ENCODE measurements at regions not wholly inside any gene's neighbourhood (a gene's known extent, or its start where the extent isn't known, plus 50 kb on each side); places are given as distances from the start of the nearest gene placed in this dataset.

- DNase-seq (ENCODE audit: low read depth, low spot score) (no peak), ATAC-seq (no peak)
- TF ChIP-seq SIN3A (IDR thresholded peaks at IDR 0.05; ENCODE audit: borderline replicate concordance, insufficient read depth, low read depth, low read length) (no peak), POLR2AphosphoS5 (IDR thresholded peaks at IDR 0.05; ENCODE audit: low read depth, low read length) (no peak), TCF7L2 (IDR thresholded peaks at IDR 0.05; ENCODE audit: low read depth, low read length) (no peak)
- TF ChIP-seq, protein P1, sequence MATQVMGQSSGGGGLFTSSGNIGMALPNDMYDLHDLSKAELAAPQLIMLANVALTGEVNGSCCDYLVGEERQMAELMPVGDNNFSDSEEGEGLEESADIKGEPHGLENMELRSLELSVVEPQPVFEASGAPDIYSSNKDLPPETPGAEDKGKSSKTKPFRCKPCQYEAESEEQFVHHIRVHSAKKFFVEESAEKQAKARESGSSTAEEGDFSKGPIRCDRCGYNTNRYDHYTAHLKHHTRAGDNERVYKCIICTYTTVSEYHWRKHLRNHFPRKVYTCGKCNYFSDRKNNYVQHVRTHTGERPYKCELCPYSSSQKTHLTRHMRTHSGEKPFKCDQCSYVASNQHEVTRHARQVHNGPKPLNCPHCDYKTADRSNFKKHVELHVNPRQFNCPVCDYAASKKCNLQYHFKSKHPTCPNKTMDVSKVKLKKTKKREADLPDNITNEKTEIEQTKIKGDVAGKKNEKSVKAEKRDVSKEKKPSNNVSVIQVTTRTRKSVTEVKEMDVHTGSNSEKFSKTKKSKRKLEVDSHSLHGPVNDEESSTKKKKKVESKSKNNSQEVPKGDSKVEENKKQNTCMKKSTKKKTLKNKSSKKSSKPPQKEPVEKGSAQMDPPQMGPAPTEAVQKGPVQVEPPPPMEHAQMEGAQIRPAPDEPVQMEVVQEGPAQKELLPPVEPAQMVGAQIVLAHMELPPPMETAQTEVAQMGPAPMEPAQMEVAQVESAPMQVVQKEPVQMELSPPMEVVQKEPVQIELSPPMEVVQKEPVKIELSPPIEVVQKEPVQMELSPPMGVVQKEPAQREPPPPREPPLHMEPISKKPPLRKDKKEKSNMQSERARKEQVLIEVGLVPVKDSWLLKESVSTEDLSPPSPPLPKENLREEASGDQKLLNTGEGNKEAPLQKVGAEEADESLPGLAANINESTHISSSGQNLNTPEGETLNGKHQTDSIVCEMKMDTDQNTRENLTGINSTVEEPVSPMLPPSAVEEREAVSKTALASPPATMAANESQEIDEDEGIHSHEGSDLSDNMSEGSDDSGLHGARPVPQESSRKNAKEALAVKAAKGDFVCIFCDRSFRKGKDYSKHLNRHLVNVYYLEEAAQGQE (IDR thresholded peaks at IDR 0.05; ENCODE audit: insufficient read depth in 1 of 2, low read depth in 2 of 2, low read length in 1 of 2): no peak
- TF ChIP-seq, protein P2, sequence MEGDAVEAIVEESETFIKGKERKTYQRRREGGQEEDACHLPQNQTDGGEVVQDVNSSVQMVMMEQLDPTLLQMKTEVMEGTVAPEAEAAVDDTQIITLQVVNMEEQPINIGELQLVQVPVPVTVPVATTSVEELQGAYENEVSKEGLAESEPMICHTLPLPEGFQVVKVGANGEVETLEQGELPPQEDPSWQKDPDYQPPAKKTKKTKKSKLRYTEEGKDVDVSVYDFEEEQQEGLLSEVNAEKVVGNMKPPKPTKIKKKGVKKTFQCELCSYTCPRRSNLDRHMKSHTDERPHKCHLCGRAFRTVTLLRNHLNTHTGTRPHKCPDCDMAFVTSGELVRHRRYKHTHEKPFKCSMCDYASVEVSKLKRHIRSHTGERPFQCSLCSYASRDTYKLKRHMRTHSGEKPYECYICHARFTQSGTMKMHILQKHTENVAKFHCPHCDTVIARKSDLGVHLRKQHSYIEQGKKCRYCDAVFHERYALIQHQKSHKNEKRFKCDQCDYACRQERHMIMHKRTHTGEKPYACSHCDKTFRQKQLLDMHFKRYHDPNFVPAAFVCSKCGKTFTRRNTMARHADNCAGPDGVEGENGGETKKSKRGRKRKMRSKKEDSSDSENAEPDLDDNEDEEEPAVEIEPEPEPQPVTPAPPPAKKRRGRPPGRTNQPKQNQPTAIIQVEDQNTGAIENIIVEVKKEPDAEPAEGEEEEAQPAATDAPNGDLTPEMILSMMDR (IDR thresholded peaks at IDR 0.05): no peak
- Histone ChIP-seq H3K9me3 (ENCODE audit: control insufficient read depth, insufficient read depth, low read depth, low read length) (no peaks in the 10 kb centered on the region), H3K27ac (ENCODE audit: low read length) (no peak overlapping the region), H3K36me3 (ENCODE audit: control insufficient read depth, insufficient read depth, low read length) (no peaks in the 10 kb centered on the region), H3K4me3 (ENCODE audit: low read depth in 2 of 2, low read length in 2 of 2) (no peak overlapping the region), H3K27me3 (ENCODE audit: control insufficient read depth, insufficient read depth, low read length) (no peaks in the 10 kb centered on the region), H3K4me1 (ENCODE audit: control insufficient read depth, insufficient read depth, low read length) (no peaks in the 10 kb centered on the region)
- POLR2A ChIA-PET: no interaction called here
- BruUV-seq (replicated peaks): no TSS peak
- in situ Hi-C loops (cut with HindIII; ENCODE audit: low pct_unique_long_range_greater_than_20kb, low sequenced_read_pairs) (no loop called here), intact Hi-C loops (cut with micrococcal nuclease; ENCODE audit: unreplicated experiment) (no loop called here)
- CTCF ChIA-PET: no interaction called here
These were observed 1893.8 kb downstream of the NCAM2 start for GRCh38 chr21:22892028-22892427.

GRCh38 chr21:22892740-22893139 is 1894.5 kb downstream of the NCAM2 start:
- no peak for TF ChIP-seq SIN3A (IDR thresholded peaks at IDR 0.05; ENCODE audit: borderline replicate concordance, insufficient read depth, low read depth, low read length)
- TF ChIP-seq TCF7L2 (IDR thresholded peaks at IDR 0.05; ENCODE audit: low read depth, low read length): no peak
- no peak overlapping the region for H3K4me3 ChIP-seq (ENCODE audit: low read depth in 2 of 2, low read length in 2 of 2)
- DNase-seq (ENCODE audit: low read depth, low spot score): no peak
- H3K9me3 ChIP-seq (ENCODE audit: control insufficient read depth, insufficient read depth, low read depth, low read length): no peaks in the 10 kb centered on the region
- ATAC-seq: no peak
- no peaks in the 10 kb centered on the region for H3K36me3 ChIP-seq (ENCODE audit: control insufficient read depth, insufficient read depth, low read length)
- no TSS peak for BruUV-seq (replicated peaks)
- H3K27ac ChIP-seq (ENCODE audit: low read length): no peak overlapping the region
- ChIA-PET POLR2A (no interaction called here), CTCF (no interaction called here)
- no peaks in the 10 kb centered on the region for H3K27me3 ChIP-seq (ENCODE audit: control insufficient read depth, insufficient read depth, low read length)
- intact Hi-C loops (cut with micrococcal nuclease; ENCODE audit: unreplicated experiment) (no loop called here), in situ Hi-C loops (cut with HindIII; ENCODE audit: low pct_unique_long_range_greater_than_20kb, low sequenced_read_pairs) (no loop called here)
- no peaks in the 10 kb centered on the region for H3K4me1 ChIP-seq (ENCODE audit: control insufficient read depth, insufficient read depth, low read length)

DNA sequence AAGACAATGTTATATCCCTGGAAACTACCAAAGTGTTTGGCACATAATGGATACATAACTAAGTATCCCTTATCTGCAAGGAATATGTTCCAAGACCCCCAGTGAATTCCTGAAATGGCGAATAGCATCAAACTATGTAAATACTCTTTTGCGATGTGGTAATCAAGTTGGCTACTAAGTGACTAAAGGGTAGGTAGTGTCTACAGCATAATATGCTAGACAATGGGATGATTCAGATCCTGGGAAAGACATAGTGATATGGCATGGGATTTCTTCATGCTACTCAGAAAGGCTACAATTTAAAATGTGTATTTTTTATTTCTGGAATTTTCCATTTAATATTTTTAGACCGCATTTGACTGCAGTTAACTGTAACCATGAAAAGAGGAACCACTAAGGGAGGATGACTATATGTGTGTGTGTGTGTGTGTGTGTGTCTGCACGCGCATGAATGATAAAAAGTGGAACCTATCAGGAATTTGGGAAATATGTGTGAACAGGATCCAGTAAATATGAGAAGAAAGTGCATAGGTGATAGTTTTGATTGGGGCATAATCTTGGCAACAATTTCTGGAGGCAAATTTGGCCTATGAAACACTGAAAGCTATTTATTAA is 1899.9 kb downstream of the NCAM2 start:
- CTCF ChIA-PET: no interaction called here
- Histone ChIP-seq H3K36me3 (ENCODE audit: control insufficient read depth, insufficient read depth, low read length) (no peaks in the 10 kb centered on the region), H3K9me3 (ENCODE audit: control insufficient read depth, insufficient read depth, low read depth, low read length) (no peaks in the 10 kb centered on the region), H3K27ac (ENCODE audit: low read length) (no peak overlapping the region), H3K4me1 (ENCODE audit: control insufficient read depth, insufficient read depth, low read length) (no peaks in the 10 kb centered on the region), H3K4me3 (ENCODE audit: low read depth in 2 of 2, low read length in 2 of 2) (no peak overlapping the region), H3K27me3 (ENCODE audit: control insufficient read depth, insufficient read depth, low read length) (no peaks in the 10 kb centered on the region)
- DNase-seq (ENCODE audit: low read depth, low spot score): no peak
- POLR2A ChIA-PET: no interaction called here
- no peak for TF ChIP-seq SIN3A (IDR thresholded peaks at IDR 0.05; ENCODE audit: borderline replicate concordance, insufficient read depth, low read depth, low read length)
- TF ChIP-seq, protein P2 (IDR thresholded peaks at IDR 0.05): no peak
- ATAC-seq: no peak
- intact Hi-C loops (cut with micrococcal nuclease; ENCODE audit: unreplicated experiment) (no loop called here), in situ Hi-C loops (cut with HindIII; ENCODE audit: low pct_unique_long_range_greater_than_20kb, low sequenced_read_pairs) (no loop called here)
- BruUV-seq (replicated peaks): no TSS peak

Measured in Panc1 (cell line).